ENCODE measurements at regions not wholly inside any gene's neighbourhood (a gene's known extent, or its start where the extent isn't known, plus 50 kb on each side); places are given as distances from the start of the nearest gene placed in this dataset.

DNA sequence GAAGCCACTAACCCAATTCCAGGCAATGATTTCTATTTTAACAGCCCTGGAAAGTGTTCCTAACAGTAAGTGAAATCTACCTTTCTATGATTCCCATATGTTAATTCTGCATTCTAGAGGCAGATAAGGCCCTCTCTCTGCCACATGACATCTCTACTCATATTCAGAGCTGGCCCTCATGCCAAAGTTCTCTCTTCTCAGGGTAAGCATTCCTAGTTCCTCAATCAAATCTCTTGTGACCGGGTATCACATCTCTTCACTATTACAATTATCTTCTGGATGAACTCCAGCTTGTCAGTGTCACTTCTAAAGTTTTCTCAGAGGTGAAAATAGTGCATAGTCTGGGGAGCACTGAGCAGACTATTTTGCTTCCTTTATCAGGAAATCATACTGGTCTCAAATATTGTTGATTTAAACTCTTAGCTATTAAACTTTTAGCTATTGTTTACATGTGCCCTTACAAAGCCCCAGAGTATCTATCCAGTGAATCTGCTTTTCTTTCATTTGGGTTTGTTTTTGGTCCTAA is 66.4 kb upstream of the TNFSF18 start:
- TF ChIP-seq POLR2A (IDR thresholded peaks at IDR 0.05; ENCODE audit: low read depth, low read length) (no peak), SPI1 (IDR thresholded peaks at IDR 0.05; ENCODE audit: low read depth, low read length) (no peak), POLR2AphosphoS5 (IDR thresholded peaks at IDR 0.05; ENCODE audit: low read depth, low read length) (no peak), PAX5 (IDR thresholded peaks at IDR 0.05; ENCODE audit: insufficient read depth, low read length, severe bottlenecking) (no peak), POU2F2 (IDR thresholded peaks at IDR 0.05; ENCODE audit: low read depth, low read length) (no peak)
